Heart left ventricle (tissue), 13 donors: ENCODE measurements at regions not wholly inside any gene's neighbourhood (a gene's known extent, or its start where the extent isn't known, plus 50 kb on each side); places are given as distances from the start of the nearest gene placed in this dataset.

Experiments used
- CTCF ChIP-seq, 12 donors: fragments of 200-600 bp; sonication (generic) in 4 of 12; IDR thresholded peaks; one replicate each; pipeline versions ENCODE4 v1.5.0 to v1.8.0; 2018 to 2022; ENCODE audit warnings: antibody characterized with exemption in 12 of 12, mild to moderate bottlenecking in 5 of 12
- POLR2A ChIP-seq, 2 donors: fragments of 450-650 bp; IDR thresholded peaks; one replicate each; pipeline ENCODE4 v1.6.1; 2017; ENCODE audit warnings: antibody characterized with exemption in 2 of 2, mild to moderate bottlenecking in 2 of 2, moderate library complexity in 2 of 2
- donor health status: ischemic (EF 13 %, LVEDD 7.1; RV severe dilation, severe dysfunction).
- donor health status: DM: no; HTN: yes; CAD: no.
- donor health status: DM: no; HTN: no; CAD: no.
- donor health status: ischemic (EF 25% LVEDD 6.9; RV normal size, moderate dysfunction).
- donor health status: ischemic (EF 25% LVEDD 5.7; RV mildly dilated, moderate dysfunction).
- donor health status: ischemic (EF 35%, LVEDD 5.7; RV mildly dilated, moderate dysfunction).
- donor health status: nonischemic (EF 11% LVEDD 7.7; RV severe dilation, severe dysfunction).
- donor health status: DM: yes; HTN: yes; CAD: no.
- donor health status: PGD.
- donor health status: ischemic (EF 29% LVEDD 5.4; RV normal size, mild dysfunction).
- donor health status: nonischemic (EF 23%, LVEDD 6.1; RV moderate dilation, normal function).

- no peak for TF ChIP-seq POLR2A (IDR thresholded peaks at IDR 0.05)
- no peak for TF ChIP-seq CTCF (IDR thresholded peaks at IDR 0.05)
Observed at GRCh38 chr2:16071865-16072637, 131.7 kb downstream of the MYCN start.
